DOHH2 (cell line): ENCODE measurements at regions not wholly inside any gene's neighbourhood (a gene's known extent, or its start where the extent isn't known, plus 50 kb on each side); places are given as distances from the start of the nearest gene placed in this dataset.

ENCODE experiments used
- EZH2phosphoT487 ChIP-seq: fragments of 200-600 bp; sonication (generic); IDR thresholded peaks from 2 replicates; pipeline ENCODE4 v1.6.1; 2017; ENCODE audit warnings: borderline replicate concordance, mild to moderate bottlenecking, antibody characterized with exemption, low read length, moderate library complexity, mixed read lengths
- TF ChIP-seq, protein P1 (sequence below): fragments of 200-600 bp; sonication (generic); IDR thresholded peaks from one replicate; pipeline ENCODE4 v1.5.1; 2014; ENCODE audit warnings: antibody characterized with exemption, mild to moderate bottlenecking, low read depth, low read length; ENCODE audit not compliant: poor library complexity, severe bottlenecking

DNA sequence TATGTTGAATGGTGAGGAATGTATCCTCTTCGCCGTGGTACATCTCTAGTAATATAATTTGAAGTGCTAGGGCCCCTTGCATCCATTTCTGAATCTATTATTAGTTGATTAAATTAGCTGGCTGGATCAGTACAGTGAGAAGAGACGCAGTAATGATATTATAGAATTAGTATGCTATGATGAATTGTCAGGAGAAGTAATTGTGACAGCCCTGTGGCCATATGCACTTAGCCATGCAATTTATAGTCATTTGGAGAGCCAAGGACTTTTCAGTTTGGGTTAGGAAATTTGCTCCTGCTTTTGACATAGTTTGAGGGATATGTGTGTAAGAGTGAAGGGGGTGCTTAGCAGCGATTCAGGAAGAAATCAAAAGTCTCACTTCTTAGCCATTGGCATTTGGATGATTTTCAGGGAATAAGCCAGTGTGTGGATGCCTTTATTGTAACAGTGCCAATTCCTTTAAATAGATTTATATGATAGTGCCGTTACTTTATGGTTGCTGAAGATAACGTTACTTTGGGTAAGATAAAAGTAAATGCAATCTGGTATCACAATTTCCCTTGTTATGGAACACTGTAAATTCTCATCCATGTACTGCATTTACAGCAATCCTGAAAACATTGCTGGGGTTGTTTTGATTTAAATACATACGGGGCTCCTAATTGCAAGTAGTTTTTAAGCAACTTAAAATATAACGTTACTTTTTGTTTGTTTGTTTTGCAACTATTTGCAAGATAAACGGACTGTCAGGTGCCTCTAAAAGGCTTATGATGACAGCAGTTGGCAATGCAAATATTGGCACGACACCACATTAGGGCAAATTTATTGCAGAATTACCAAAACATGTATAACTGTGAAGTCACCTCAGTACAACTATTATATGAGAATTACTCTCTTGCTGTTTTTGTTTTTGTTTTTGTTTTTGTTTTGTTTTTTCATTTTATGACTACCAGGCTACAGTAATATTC lies 875.4 kb upstream of the WWC1 start:
- no peak for TF ChIP-seq EZH2phosphoT487
- TF ChIP-seq, protein P1, sequence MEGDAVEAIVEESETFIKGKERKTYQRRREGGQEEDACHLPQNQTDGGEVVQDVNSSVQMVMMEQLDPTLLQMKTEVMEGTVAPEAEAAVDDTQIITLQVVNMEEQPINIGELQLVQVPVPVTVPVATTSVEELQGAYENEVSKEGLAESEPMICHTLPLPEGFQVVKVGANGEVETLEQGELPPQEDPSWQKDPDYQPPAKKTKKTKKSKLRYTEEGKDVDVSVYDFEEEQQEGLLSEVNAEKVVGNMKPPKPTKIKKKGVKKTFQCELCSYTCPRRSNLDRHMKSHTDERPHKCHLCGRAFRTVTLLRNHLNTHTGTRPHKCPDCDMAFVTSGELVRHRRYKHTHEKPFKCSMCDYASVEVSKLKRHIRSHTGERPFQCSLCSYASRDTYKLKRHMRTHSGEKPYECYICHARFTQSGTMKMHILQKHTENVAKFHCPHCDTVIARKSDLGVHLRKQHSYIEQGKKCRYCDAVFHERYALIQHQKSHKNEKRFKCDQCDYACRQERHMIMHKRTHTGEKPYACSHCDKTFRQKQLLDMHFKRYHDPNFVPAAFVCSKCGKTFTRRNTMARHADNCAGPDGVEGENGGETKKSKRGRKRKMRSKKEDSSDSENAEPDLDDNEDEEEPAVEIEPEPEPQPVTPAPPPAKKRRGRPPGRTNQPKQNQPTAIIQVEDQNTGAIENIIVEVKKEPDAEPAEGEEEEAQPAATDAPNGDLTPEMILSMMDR, result no peak
